Astrocyte of the cerebellum (primary cell): ENCODE measurements at regions not wholly inside any gene's neighbourhood (a gene's known extent, or its start where the extent isn't known, plus 50 kb on each side); places are given as distances from the start of the nearest gene placed in this dataset.

ENCODE experiments used
- DNase-seq: peaks from one replicate; pipeline ENCODE4 v3.0.0-alpha.2; 2011; ENCODE audit warnings: low read depth
- H3K4me3 ChIP-seq: 2 replicates; pipeline ENCODE4 v1.5.1; 2011; ENCODE audit warnings: mild to moderate bottlenecking, low read depth, low read length, moderate library complexity
- in situ Hi-C: cut with HindIII; loops from 2 replicates; pipeline ENCODE4 v1.10.0; 2017; ENCODE audit warnings: low sequenced_read_pairs
- TF ChIP-seq, protein P1 (sequence below): IDR thresholded peaks from 2 replicates; pipeline ENCODE4 v1.5.1; 2012; ENCODE audit warnings: low read length, low read depth, moderate library complexity, mild to moderate bottlenecking; ENCODE audit errors: missing control alignments

DNA sequence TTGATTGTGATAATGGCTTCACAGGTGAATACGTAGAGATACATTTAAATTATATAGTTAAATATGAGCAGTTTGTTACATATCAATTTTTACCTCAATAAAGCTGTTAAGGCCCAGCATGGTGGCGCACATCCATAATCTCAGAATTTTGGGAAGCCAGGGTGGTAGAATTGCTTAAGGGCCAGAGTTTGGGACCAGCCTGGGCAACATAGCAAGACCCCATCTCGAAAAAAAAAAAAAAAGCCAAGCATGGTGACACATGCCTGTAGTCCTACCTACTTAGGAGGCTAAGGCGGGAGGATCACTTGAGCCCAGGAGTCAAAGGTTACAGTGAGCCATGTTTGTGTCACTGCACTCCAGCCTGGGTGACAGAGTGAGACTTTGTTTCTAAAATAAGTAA lies 138.7 kb upstream of the TMEM161B start:
- H3K4me3 ChIP-seq = no peak overlapping the region
- DNase-seq = no peak
- in situ Hi-C loops = no loop called here
- TF ChIP-seq, protein P1, sequence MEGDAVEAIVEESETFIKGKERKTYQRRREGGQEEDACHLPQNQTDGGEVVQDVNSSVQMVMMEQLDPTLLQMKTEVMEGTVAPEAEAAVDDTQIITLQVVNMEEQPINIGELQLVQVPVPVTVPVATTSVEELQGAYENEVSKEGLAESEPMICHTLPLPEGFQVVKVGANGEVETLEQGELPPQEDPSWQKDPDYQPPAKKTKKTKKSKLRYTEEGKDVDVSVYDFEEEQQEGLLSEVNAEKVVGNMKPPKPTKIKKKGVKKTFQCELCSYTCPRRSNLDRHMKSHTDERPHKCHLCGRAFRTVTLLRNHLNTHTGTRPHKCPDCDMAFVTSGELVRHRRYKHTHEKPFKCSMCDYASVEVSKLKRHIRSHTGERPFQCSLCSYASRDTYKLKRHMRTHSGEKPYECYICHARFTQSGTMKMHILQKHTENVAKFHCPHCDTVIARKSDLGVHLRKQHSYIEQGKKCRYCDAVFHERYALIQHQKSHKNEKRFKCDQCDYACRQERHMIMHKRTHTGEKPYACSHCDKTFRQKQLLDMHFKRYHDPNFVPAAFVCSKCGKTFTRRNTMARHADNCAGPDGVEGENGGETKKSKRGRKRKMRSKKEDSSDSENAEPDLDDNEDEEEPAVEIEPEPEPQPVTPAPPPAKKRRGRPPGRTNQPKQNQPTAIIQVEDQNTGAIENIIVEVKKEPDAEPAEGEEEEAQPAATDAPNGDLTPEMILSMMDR = no peak

DNA sequence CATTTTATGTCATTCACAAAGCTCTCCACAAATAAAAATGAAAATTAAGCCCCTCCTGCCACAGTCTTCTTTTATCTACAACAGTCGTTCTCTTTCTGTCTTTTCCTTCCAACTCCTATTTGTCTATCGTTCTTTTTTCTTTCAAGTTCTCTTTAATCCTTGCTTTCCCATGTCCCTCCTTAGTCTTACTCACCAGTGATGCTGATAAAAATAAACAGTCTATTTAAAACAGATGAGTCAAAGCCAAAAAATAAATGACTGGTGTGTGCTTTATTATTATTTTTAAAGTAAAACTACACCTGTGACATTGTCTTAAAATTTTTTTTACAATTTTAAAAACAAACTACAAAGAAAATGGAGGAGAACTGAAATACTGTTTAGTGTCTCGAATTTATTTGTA lies 137.1 kb upstream of the TMEM161B start:
- TF ChIP-seq, protein P1 = no peak
- H3K4me3 ChIP-seq = no peak overlapping the region
- in situ Hi-C loops = no loop called here
- no peak for DNase-seq

DNA sequence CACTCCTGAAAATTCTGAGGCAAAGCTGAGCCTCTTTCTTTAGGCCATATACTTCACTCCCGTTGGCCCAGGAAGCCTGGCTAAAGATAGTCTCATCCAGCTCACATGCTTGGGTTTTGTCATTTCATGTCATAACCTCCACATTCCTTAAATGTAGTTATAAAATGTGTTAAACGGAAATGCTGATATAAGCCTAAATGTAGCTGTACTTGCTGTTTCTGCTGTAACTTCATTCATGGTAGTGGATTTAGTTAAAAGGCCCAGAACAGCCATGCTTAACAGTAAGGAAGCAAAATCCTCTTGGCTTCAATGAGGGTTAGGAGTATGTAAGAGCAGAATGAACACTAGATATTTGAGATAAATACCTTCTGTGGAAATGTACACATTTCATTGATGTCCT lies 135.8 kb upstream of the TMEM161B start:
- H3K4me3 ChIP-seq = no peak overlapping the region
- DNase-seq = no peak
- TF ChIP-seq, protein P1 = no peak
- in situ Hi-C loops = no loop called here

DNA sequence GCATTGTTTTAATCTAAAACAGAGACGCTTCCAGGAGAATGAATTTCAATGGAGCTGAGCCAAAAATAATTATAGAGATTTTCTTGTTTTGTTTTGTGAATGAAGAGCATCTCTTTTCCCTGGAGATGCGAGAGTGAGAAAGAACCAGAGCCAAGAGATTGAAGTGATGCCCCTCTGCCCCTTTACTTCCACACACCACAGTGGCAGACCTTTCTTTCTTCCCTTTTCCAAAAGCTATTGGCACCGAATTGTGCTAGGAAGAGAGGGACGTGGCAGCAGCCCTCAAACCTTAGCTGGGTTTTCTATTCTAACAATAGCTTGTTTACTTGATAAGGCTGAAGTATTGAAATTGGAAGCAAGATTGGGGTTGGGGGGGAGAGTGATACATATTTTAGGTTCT lies 133.0 kb upstream of the TMEM161B start:
- in situ Hi-C loops = no loop called here
- no peak for DNase-seq
- H3K4me3 ChIP-seq = no peak overlapping the region
- TF ChIP-seq, protein P1 = no peak

DNA sequence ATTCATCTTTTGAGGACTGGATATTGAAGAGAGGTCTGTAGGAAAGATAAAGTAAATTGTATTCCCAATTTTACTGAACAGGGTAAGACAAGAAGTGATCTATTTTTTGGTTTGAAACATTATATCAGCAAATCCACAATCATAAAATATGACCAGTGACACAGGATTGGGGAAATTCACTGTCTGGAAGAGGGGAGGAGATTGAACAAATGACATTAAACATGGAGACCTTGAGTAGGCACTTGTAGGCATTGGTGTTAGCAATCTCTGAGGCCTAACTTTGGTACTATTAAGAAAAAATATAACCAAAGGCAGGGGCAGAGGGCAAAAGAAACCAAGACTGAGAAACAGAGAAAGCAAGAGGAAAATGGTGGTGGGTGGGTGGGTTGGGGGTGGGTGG lies 132.6 kb upstream of the TMEM161B start:
- no peak overlapping the region for H3K4me3 ChIP-seq
- in situ Hi-C loops = no loop called here
- no peak for DNase-seq
- TF ChIP-seq, protein P1 = no peak

DNA sequence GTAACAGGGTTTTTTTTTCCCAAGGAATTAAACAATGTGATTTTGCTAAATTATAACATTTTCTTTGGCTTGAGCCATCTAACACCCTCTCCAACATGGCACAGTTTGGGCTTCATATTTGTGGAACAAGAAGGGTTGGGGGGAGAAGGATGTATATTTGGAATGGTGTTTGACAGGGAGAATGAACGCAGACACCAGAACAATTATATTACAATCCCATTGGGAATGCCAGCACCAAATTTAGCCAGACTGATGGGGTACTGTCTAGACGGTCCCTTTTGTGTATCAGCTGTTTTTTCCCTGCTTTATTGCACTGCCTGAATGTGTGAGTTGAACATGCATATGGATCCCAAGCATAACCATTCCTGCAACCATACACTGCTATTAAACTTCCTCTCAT lies 130.9 kb upstream of the TMEM161B start:
- in situ Hi-C loops = loop anchor here (5.0 kb wide), 1 partner anchor 257 kb away; no protein-coding TSS in a partner anchor
- TF ChIP-seq, protein P1 = no peak
- no peak for DNase-seq

DNA sequence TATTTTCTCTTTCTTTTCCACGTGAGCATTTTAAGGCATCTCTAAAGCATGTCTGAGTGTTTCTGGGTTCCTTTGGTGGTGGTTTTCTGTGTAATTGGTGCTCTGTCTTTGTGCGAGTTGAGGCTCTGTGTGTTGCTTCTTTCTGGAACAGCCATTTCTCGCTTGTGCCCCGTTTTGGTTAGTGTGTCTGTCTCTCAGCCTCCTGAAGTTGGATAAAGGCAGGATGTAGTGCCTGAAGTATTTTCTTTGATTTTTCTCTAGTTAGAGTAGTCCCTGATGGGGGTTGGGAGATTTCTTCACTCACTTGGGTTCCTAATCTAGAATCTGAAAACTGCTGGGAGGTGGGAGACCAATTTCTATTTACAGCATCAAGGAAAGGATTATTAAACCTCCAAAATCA lies 129.7 kb upstream of the TMEM161B start:
- DNase-seq = no peak
- no peak overlapping the region for H3K4me3 ChIP-seq
- TF ChIP-seq, protein P1 = no peak
- in situ Hi-C loops = loop anchor here (5.0 kb wide), 1 partner anchor 256 kb away; no protein-coding TSS in a partner anchor

More for the DNA sequence above, 130.9 kb upstream of the TMEM161B start:
- no peak overlapping the region for H3K4me3 ChIP-seq
